Lung (tissue), 11 donors: ENCODE measurements at regions not wholly inside any gene's neighbourhood (a gene's known extent, or its start where the extent isn't known, plus 50 kb on each side); places are given as distances from the start of the nearest gene placed in this dataset.

ENCODE experiments used
- ATAC-seq: fragments of 200-7000 bp; cut with Tn5 transposase; one replicate; pipeline ENCODE4 v1.9.1; 2020; ENCODE audit warnings: moderate number of reproducible peaks; ENCODE audit not compliant: insufficient read depth, low FRiP score
- DNase-seq, 3 donors: peaks; one replicate each; pipeline ENCODE4 v3.0.0-alpha.2; 2013 to 2017
- H3K27ac ChIP-seq, 2 donors: one replicate each; pipeline ENCODE4 v1.5.1; 2013; ENCODE audit warnings: mild to moderate bottlenecking in 2 of 2, moderate library complexity in 2 of 2, control low read depth in 1 of 2, inconsistent platforms in 1 of 2, low read depth in 1 of 2, low read length in 1 of 2
- H3K27me3 ChIP-seq, 3 donors: one replicate each; pipeline ENCODE4 v1.5.1; 2013; ENCODE audit warnings: low read length in 2 of 3; ENCODE audit not compliant: control insufficient read depth in 3 of 3, insufficient read depth in 3 of 3
- H3K36me3 ChIP-seq, 4 donors: one replicate each; pipeline ENCODE4 v1.5.1; 2013; ENCODE audit warnings: low read length in 4 of 4, mild to moderate bottlenecking in 1 of 4, moderate library complexity in 1 of 4; ENCODE audit not compliant: control insufficient read depth in 4 of 4, insufficient read depth in 4 of 4
- H3K4me1 ChIP-seq, 5 donors: one replicate each; pipeline ENCODE4 v1.5.1; 2013; ENCODE audit warnings: low read length in 5 of 5, mild to moderate bottlenecking in 2 of 5, moderate library complexity in 1 of 5; ENCODE audit not compliant: control insufficient read depth in 5 of 5, insufficient read depth in 5 of 5
- H3K4me3 ChIP-seq: one replicate; pipeline ENCODE4 v1.5.1; 2013; ENCODE audit warnings: mild to moderate bottlenecking, control low read depth, moderate library complexity
- H3K9ac ChIP-seq, 2 donors: one replicate each; pipeline ENCODE4 v1.5.1; 2013; ENCODE audit warnings: low read length in 2 of 2, control low read depth in 1 of 2; ENCODE audit not compliant: insufficient read depth in 1 of 2
- H3K9me3 ChIP-seq, 4 donors: one replicate each; pipeline ENCODE4 v1.5.1; 2013; ENCODE audit warnings: low read length in 3 of 4, mild to moderate bottlenecking in 1 of 4, moderate library complexity in 1 of 4; ENCODE audit not compliant: control insufficient read depth in 4 of 4, insufficient read depth in 3 of 4
- WGBS, 2 donors: extraction: QIAGEN DNeasy Blood & Tissue Kit; methylation state at CpG; one replicate each; pipeline ENCODE4 v1.1.7; 2013; 5-methylcytosine and 5-hydroxymethylcytosine counted together
- TF ChIP-seq, protein P1 (sequence below): IDR thresholded peaks from 2 replicates; pipeline ENCODE4 v1.5.1; 2012; ENCODE audit warnings: mild to moderate bottlenecking; ENCODE audit errors: control extremely low read depth, extremely low read depth
- donor health status: control.
- donor health status: control.
- donor health status: Bipolar disorder and iron deficiency.
- donor health status: healthy.
- donor health status: DM: yes; HTN: yes; CAD: no.

GRCh38 chrX:124665621-124666400 lies 319.4 kb downstream of the SH2D1A start:
- Histone ChIP-seq H3K27me3 (no peaks in the 10 kb centered on the region), H3K27ac (no peak overlapping the region), H3K9ac (no peak overlapping the region), H3K9me3 (no peaks in the 10 kb centered on the region), H3K4me3 (no peak overlapping the region), H3K4me1 (no peaks in the 10 kb centered on the region), H3K36me3 (no peaks in the 10 kb centered on the region)
- peak in 1 of 3 donors; percentile 2 for DNase-seq
- ATAC-seq, result no peak
- WGBS, 2 donors, result 42 to 59% methylated on average over 7 of the region's 7 CpGs
- TF ChIP-seq, protein P1, sequence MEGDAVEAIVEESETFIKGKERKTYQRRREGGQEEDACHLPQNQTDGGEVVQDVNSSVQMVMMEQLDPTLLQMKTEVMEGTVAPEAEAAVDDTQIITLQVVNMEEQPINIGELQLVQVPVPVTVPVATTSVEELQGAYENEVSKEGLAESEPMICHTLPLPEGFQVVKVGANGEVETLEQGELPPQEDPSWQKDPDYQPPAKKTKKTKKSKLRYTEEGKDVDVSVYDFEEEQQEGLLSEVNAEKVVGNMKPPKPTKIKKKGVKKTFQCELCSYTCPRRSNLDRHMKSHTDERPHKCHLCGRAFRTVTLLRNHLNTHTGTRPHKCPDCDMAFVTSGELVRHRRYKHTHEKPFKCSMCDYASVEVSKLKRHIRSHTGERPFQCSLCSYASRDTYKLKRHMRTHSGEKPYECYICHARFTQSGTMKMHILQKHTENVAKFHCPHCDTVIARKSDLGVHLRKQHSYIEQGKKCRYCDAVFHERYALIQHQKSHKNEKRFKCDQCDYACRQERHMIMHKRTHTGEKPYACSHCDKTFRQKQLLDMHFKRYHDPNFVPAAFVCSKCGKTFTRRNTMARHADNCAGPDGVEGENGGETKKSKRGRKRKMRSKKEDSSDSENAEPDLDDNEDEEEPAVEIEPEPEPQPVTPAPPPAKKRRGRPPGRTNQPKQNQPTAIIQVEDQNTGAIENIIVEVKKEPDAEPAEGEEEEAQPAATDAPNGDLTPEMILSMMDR, result no peak

DNA sequence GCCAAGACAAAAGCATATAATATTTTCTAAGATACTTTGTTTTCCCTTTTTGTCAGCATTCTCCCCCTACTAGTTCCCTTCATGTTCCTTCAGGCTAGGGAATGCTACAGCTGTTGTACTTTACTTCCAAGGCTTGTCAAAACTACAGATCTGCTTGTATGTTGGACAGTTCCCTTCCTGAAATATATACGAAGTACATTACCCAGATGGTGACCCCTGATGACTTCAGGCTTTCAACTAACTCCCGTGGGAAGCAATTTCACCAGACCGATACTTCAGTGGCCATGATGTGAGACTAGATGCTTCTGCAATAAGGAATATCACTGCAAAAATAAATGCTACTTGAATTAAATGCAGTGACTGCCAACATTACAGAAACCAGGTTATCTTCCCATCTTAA lies 332.8 kb downstream of the SH2D1A start:
- 48 to 49% methylated on average over 3 of the region's 3 CpGs for WGBS, 2 donors
- DNase-seq (peak in 2 of 3 donors; percentile 4 to 41), ATAC-seq (no peak)
- Histone ChIP-seq H3K4me1 (no peaks in the 10 kb centered on the region), H3K9ac (no peak overlapping the region), H3K4me3 (no peak overlapping the region), H3K27ac (no peak overlapping the region), H3K9me3 (no peaks in the 10 kb centered on the region), H3K36me3 (no peaks in the 10 kb centered on the region), H3K27me3 (peaks cover 0 to 2% (median 0%) of the 10 kb centered on the region in 3 donors)
- TF ChIP-seq, protein P1, result no peak

GRCh38 chrX:124680287-124680686 lies 333.9 kb downstream of the SH2D1A start:
- TF ChIP-seq, protein P1, result no peak
- Histone ChIP-seq H3K27ac (no peak overlapping the region), H3K4me1 (no peaks in the 10 kb centered on the region), H3K9ac (no peak overlapping the region), H3K27me3 (no peaks in the 10 kb centered on the region), H3K4me3 (no peak overlapping the region), H3K9me3 (peaks cover 0 to 7% (median 0%) of the 10 kb centered on the region in 4 donors), H3K36me3 (no peaks in the 10 kb centered on the region)
- DNase-seq, result no peak
- 50 to 73% methylated on average over 2 of the region's 2 CpGs for WGBS, 2 donors
- ATAC-seq, result no peak
